ENCODE measurements at regions not wholly inside any gene's neighbourhood (a gene's known extent, or its start where the extent isn't known, plus 50 kb on each side); places are given as distances from the start of the nearest gene placed in this dataset.

GRCh38 chr7:47100817-47101435 is 481.0 kb downstream of the TNS3 start:
- TF ChIP-seq, protein P1, sequence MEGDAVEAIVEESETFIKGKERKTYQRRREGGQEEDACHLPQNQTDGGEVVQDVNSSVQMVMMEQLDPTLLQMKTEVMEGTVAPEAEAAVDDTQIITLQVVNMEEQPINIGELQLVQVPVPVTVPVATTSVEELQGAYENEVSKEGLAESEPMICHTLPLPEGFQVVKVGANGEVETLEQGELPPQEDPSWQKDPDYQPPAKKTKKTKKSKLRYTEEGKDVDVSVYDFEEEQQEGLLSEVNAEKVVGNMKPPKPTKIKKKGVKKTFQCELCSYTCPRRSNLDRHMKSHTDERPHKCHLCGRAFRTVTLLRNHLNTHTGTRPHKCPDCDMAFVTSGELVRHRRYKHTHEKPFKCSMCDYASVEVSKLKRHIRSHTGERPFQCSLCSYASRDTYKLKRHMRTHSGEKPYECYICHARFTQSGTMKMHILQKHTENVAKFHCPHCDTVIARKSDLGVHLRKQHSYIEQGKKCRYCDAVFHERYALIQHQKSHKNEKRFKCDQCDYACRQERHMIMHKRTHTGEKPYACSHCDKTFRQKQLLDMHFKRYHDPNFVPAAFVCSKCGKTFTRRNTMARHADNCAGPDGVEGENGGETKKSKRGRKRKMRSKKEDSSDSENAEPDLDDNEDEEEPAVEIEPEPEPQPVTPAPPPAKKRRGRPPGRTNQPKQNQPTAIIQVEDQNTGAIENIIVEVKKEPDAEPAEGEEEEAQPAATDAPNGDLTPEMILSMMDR (IDR thresholded peaks at IDR 0.05 in 4 of 5, conservative IDR thresholded peaks at IDR 0.05 in 1 of 5): peak in 3 of 5 experiments; percentile 11 to 39 (median 21)
- no peak for TF ChIP-seq POLR2A (IDR thresholded peaks at IDR 0.05)
